Bronchial epithelial cell (primary cell): ENCODE measurements at regions not wholly inside any gene's neighbourhood (a gene's known extent, or its start where the extent isn't known, plus 50 kb on each side); places are given as distances from the start of the nearest gene placed in this dataset.

Experiments
- DNase-seq: peaks from one replicate; pipeline ENCODE4 v3.0.0-alpha.2; 2010; ENCODE audit warnings: low read depth
- FAIRE-seq: peaks from 2 replicates; lab custom pipeline; 2011; peaks lifted over from hg19 to GRCh38; lab: Jason Lieb, UNC
- H3K27me3 ChIP-seq: 2 replicates; pipeline ENCODE4 v1.5.1; 2011; ENCODE audit warnings: low read length; ENCODE audit not compliant: control insufficient read depth, insufficient read depth
- H3K36me3 ChIP-seq: 2 replicates; pipeline ENCODE4 v1.5.1; 2011; ENCODE audit warnings: low read length; ENCODE audit not compliant: control insufficient read depth, insufficient read depth
- H3K4me3 ChIP-seq: 2 replicates; pipeline ENCODE4 v1.5.1; 2011; ENCODE audit warnings: mild to moderate bottlenecking, low read depth, low read length, control low read depth
- TF ChIP-seq, protein P1 (sequence below): IDR thresholded peaks from 2 replicates; pipeline ENCODE4 v1.5.1; 2011; ENCODE audit warnings: mild to moderate bottlenecking, moderate library complexity, low read length, control low read depth, inconsistent platforms; ENCODE audit not compliant: insufficient read depth, severe bottlenecking

DNA sequence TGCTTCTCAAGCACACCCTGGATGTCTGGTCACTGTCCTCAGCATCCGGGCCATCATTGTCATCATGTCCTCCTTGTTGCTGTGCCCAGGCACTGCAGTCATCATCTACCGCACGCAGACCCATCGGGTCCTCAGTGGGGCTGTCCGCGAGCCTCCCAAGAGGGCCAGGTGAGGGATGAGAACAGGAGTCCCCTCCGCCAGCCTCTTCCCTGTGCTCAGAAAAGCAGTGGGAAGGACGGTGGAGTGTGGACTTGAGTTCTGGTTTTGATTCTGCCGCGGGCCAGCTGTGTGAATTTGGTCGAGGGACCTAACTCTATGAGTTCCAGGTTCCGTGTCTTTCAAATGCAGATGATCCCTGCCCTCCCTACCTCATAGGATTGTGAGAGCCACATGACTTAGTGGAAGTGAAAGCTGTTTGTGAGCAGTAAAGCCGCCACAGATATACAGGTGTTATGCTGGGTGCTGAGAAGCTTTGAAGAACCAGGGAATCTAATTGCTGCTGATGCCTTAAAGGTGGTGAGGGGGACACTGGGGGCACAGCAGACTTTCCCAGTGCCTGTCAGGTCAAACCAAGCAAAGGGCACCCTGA is 122.9 kb upstream of the RAP1B start:
- no peak for FAIRE-seq
- Histone ChIP-seq H3K27me3 (no peaks in the 10 kb centered on the region), H3K36me3 (no peaks in the 10 kb centered on the region), H3K4me3 (no peak overlapping the region)
- DNase-seq, result no peak
- TF ChIP-seq, protein P1, sequence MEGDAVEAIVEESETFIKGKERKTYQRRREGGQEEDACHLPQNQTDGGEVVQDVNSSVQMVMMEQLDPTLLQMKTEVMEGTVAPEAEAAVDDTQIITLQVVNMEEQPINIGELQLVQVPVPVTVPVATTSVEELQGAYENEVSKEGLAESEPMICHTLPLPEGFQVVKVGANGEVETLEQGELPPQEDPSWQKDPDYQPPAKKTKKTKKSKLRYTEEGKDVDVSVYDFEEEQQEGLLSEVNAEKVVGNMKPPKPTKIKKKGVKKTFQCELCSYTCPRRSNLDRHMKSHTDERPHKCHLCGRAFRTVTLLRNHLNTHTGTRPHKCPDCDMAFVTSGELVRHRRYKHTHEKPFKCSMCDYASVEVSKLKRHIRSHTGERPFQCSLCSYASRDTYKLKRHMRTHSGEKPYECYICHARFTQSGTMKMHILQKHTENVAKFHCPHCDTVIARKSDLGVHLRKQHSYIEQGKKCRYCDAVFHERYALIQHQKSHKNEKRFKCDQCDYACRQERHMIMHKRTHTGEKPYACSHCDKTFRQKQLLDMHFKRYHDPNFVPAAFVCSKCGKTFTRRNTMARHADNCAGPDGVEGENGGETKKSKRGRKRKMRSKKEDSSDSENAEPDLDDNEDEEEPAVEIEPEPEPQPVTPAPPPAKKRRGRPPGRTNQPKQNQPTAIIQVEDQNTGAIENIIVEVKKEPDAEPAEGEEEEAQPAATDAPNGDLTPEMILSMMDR, result no peak

DNA sequence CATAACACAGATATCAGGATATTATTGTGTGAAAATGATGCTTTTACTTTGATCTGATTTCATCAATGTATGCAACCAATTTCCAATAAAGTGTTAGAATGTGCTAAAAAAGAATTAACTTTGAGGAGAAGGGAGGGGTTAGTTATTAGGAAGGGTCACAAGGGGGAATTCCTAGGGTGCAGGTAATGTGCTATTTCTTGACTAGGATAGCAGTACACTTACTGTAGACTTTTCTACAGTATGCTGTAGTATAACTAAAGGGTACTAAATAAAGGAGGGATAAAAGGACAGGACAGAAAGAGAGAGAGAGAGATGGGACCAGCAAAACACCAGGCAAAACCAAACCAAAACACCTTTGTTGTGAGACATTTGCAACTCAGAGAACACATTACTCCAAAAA is 121.4 kb upstream of the RAP1B start:
- H3K36me3 ChIP-seq, result no peaks in the 10 kb centered on the region
- H3K4me3 ChIP-seq, result no peak overlapping the region
- H3K27me3 ChIP-seq, result no peaks in the 10 kb centered on the region
- TF ChIP-seq, protein P1, result no peak
- FAIRE-seq (no peak), DNase-seq (no peak)

DNA sequence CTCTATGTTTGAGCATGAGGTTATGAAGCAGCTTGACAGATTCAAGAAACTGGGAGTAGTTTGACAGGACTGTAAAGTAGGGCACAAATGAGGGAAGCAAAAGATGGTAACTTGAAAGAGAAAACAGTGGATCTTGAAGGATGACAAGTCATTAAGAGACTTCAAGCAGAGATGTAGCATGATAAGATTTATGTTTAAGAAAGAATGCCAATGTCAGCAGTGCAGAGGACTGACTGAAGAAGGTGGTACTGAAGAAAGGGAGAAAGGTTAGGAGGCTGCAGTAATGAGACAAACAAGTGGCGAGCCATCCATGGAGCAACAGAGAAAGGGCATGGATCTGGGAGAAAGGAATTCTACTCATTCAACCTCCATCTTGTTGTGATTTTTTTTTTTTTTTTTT is 120.2 kb upstream of the RAP1B start:
- H3K27me3 ChIP-seq, result no peaks in the 10 kb centered on the region
- no peaks in the 10 kb centered on the region for H3K36me3 ChIP-seq
- TF ChIP-seq, protein P1, result no peak
- DNase-seq (no peak), FAIRE-seq (no peak)
- H3K4me3 ChIP-seq, result no peak overlapping the region

DNA sequence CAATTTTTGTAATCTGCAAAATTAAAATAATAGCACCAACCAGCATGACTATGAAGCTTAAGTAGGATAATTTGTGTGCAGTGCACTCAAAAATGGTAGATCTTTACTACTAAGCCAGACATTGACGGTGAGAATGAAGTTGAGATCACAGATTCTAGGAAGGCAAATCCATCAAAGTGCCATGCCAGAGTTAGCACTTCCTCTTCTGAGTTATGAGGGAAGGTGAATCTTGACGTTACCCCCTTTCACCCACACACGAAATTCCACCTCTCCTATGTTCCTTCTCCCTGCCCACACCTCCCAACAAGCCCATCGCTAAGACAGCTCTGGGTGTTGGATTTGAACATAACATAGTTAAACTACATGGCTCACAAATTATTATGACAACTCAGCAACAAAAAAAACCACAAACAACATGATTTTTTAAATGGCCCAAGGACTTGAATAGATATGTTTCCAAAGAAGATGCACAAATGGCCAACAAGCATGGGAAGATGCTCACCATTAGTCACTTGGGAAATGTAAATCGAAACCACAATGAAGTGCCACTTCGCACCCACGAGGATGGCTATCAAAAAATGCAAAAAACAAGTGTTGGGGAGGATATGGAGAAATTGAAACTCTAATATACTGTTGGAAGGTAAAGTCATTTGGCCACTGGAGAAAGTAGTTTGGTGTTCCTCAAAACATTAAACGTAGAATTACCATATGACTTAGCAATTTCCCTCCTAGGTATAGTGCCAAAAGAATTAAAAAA is 119.3 kb upstream of the RAP1B start:
- no peak overlapping the region for H3K4me3 ChIP-seq
- DNase-seq (no peak), FAIRE-seq (no peak)
- TF ChIP-seq, protein P1, result no peak
- no peaks in the 10 kb centered on the region for H3K36me3 ChIP-seq
- no peaks in the 10 kb centered on the region for H3K27me3 ChIP-seq

DNA sequence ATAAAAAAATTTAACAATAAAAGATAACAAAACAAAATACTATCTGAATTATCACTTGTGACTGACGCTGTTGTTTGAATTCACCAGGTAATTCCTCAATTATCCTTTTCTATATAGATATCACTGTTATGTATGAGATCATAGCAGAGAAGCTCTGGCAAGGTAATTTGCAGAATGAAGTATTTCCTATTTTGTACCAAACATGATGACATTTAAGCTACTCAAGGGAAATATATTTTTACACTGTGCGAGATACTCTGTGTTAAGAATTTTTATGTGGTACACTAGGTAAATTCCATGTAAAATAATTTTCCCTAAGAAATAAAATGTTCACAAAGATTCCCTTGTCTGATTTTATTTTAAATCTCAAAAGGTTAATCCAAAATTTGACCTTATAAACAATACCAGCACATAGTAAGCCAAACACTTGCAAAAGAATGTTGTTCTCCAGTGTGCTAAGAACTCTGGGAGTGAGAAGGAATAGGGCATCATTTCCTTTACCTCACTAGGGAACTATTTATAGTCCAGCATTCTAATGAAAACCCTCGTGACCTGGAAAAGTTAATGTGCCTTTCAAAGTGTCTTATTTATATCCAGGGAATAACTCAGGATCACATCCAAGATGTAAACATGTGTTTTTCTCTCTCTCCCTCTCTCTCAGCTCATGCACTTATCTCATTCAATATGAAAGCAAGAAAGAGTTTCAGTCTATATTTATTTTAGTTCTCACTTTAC is 115.2 kb upstream of the RAP1B start:
- DNase-seq (no peak), FAIRE-seq (no peak)
- TF ChIP-seq, protein P1, result no peak

More for the DNA sequence above, 115.2 kb upstream of the RAP1B start:
- no peaks in the 10 kb centered on the region for H3K36me3 ChIP-seq
- no peak overlapping the region for H3K4me3 ChIP-seq
- no peaks in the 10 kb centered on the region for H3K27me3 ChIP-seq
